COLO829 (cell line): ENCODE measurements at regions not wholly inside any gene's neighbourhood (a gene's known extent, or its start where the extent isn't known, plus 50 kb on each side); places are given as distances from the start of the nearest gene placed in this dataset.

ENCODE experiments used
- DNase-seq: peaks from one replicate; pipeline ENCODE4 v3.0.0; 2012; ENCODE audit warnings: low spot score

- no peak for DNase-seq
These were observed 160.3 kb downstream of the MN1 start for GRCh38 chr22:27641049-27641795.

- DNase-seq, result peak; percentile 68
These were observed 159.3 kb downstream of the MN1 start for GRCh38 chr22:27642104-27642800.

DNA sequence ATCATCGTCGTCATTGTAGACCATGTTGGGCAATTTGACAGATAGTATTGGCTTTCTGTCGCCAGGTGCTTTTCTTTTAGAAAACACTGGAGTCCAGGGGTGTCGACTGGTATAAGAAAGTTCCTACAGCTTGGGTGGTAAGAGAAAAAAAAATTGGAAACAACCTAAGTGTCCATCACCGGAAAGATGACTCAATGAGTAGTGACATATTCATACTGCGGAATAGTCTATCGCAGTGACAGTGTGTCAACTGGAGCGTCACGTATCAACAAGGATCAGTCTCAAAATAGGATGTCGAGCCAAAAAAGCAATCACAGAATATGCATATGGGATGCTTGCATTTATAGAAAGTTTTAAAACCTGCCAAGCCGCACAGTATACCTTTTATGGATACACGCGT, 157.6 kb downstream of the MN1 start:
- no peak for DNase-seq

- no peak for DNase-seq
These were observed 157.0 kb downstream of the MN1 start for GRCh38 chr22:27644566-27644965.

- no peak for DNase-seq
These were observed 154.0 kb downstream of the MN1 start for GRCh38 chr22:27647540-27647939.

GRCh38 chr22:27648074-27648473, 153.5 kb downstream of the MN1 start:
- DNase-seq, result no peak

DNA sequence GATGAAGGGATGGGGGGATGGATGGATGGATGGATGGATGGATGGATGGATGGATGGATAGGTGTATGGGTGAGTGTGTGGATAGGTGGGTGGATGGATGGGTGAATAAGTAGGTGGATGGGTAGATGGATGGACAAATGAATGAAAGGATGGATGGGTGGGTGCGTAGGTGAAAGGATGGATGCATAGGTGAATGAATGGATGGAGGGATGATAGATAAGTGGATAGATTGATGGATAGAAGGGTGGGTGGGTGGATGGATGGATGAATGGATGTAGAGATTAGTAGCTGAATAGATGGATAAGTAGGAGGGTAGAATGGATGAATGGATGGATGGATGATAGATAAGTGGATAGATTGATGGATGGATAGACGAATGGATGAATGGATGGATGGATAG, 152.7 kb downstream of the MN1 start:
- DNase-seq, result no peak

DNA sequence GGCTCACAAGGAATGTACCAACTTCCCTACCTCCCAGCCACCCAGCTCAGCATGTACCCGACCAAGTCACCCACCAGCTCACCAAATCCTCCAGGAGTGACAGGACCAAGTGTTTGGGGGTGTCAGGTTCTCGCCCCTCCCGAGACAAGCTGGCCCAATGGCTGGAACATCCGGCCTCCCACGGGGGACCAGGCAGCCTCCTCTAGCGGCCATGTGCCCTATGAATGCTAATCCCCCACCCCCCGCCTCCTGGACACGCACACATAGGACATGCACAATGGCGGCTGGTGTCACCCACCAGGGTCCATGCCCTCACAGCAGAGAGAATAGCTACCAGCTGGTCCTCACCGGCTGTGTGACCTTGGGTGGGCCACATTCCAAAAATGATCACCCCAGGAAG, 151.0 kb downstream of the MN1 start:
- no peak for DNase-seq

DNA sequence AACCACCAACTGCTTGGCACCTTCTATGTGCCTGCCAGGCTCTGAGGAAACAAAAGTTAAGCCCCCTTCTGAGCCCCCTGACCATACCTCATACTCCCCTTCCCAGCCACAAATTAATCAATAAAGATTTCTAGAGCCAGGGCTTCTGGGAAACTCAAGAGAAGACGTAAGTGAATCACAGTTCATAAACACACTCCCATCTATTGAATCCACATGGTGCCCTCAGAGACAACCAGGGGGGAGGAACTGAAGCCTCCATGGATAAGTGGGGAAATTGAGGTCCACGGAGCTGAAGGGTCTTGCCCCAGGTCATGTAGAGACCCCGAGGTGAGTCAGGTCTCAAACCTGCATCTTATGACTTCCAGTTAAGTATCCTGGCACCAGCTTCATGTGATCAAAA, 150.6 kb downstream of the MN1 start:
- DNase-seq, result no peak

GRCh38 chr22:27651486-27651885, 150.1 kb downstream of the MN1 start:
- no peak for DNase-seq

DNA sequence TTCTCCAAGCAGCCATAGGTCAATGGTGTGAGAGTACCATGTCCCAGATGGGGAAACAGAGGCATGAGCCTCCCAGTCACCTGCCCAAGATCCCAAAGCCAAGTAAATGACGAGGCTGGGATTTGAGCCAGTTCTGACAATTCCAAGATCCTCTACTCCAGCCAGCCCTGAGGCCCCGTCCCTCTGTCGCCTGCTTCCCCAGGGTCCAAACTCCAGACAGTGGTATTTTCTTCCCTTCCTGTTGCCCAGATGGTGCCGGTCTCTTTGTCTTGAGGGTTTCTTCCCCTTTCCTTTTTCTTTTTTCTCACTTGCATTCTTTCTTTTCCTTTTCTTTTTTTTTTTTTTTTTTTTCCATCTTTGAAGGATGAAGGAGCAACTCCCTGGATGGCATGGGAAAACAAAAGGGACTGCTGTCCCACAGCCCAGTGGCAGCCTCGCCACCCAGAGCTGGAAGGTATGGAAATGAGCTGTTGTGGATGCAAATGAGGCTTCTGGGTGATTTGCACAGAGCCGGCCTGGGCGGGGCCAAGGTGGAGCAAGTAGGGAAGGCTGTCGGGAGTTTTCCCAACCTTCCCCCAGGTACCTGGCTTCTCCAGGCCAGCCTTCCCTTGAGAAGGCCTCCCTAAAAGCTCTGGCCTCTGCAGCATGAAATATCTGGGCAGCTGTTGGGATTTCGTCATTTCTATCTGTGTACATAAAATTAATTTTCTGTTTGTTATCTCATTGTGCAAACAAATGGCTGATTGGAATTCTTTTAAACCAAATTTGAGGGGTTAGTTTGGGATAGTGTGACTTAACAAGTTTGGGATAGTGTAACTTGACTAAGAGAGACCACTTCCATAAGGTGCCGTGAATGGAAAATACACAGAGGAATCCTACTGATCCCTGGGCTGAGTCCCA, 146.8 kb downstream of the MN1 start:
- DNase-seq, result no peak

- no peak for DNase-seq
These were observed 145.9 kb downstream of the MN1 start for GRCh38 chr22:27655582-27656185.

DNA sequence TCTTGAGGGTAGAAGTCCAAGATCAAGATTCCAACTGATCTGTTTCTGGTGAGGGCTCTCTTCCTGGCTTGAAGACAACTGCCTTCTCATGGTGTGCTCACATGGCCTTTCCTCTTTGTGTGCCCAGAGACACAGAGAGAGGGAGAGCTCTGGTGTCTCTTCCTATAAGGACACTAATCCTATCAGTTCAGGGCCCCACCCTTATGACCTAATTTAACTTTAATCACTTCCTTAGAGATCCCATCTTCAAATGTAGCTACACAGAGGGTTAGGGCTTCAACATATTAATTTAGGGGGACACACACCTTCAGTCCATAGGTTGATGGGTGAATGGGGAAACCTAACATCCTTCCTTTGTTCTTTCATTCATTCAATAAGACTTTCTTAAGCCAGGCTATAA, 144.6 kb downstream of the MN1 start:
- DNase-seq, result no peak

DNA sequence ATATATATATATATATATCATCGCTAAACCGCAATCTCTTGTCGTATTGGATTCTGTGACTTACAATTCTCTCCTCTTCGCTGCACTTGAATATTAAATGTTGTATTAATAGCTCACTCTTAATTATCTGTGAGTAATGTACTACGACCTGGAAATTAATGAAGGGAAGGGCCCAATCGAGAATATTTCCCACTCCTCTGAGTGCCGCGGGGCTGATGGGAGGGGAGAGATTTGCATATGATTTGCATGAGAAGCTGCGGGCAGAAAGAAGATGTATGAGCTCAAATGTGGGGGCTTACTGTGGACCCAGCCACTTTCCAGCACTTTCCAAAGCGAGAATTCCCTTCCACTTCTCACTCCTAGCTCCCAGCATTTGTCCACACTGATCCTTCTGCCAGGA, 141.2 kb downstream of the MN1 start:
- DNase-seq, result no peak

DNA sequence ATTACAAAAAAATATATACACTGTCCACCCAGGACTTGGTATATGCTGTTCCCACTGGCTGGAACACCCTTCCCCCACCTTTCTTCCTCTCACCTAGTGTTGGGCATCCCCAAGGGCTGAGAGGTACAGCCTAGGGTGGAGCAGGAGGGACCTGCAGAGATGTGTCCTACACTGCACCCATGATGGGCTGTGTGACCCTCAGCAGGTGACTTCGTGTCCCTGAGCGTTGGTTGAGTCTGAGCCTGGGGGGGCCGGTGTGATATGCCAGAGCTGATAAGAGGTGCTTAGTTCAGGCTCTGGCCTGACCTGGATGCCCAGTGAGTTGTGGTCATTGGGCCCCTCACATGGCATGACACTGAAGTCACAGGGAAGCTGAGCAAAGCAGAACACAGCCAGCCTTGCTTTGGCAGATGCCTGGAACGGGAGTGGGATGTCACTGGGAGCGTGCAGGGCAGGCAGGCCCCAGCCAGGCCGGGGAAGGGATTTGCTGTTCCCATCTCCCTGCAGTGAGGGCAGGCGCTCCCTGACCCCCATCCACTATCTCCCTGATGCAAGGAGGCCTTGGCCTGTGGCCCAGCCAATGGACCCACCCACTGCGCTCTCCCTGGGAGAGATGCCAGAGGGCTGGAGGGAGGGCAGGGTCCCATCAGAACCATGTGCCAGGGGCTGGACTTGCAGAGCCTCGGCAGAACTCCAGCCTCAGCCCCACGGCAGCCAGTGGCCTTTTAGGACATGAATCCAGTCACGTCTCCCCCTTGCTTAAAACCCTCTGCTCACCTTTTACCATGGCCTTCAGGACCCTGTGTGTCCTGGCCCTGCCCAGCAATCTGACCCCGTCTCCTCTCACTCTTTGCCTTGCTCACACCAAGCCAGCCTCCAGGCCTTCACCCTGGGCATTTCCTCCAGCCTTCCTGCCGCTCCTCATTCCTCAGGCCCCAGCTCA, 138.9 kb downstream of the MN1 start:
- no peak for DNase-seq

DNA sequence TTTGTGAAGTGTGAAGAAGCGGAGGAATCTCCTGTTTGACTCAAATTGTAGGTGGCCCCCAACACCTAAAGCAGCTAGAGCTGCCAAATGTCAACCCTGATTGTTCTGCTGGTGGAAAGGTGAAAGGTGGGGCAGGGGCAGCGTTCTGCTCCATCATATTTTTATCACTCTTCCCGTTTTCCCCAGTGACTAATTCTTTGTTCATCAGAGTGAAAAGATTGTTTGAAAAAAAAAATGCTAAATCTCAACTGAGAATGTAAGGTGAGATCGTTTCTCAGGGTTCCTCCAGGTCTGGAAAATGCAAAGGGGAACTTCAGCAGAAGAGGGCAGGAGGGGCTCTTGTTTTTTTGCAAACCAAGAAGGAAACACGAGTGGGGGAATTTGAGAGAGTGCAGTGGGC, 137.7 kb downstream of the MN1 start:
- no peak for DNase-seq

GRCh38 chr22:27666272-27666997, 135.1 kb downstream of the MN1 start:
- no peak for DNase-seq

GRCh38 chr22:27667121-27667843, 134.3 kb downstream of the MN1 start:
- no peak for DNase-seq

- DNase-seq, result peak; percentile 53
These were observed 132.4 kb downstream of the MN1 start for GRCh38 chr22:27668828-27669797.
